WERI-Rb-1 (cell line): ENCODE measurements at regions not wholly inside any gene's neighbourhood (a gene's known extent, or its start where the extent isn't known, plus 50 kb on each side); places are given as distances from the start of the nearest gene placed in this dataset.

Source experiments
- DNase-seq: peaks from one replicate; pipeline ENCODE4 v3.0.0-alpha.2; 2020
- H3K27ac ChIP-seq: fragments of 250-450 bp; sonication (Bioruptor Pico); 2 replicates; pipeline ENCODE4 v1.5.1; 2020; ENCODE audit warnings: mild to moderate bottlenecking, moderate library complexity
- H3K27me3 ChIP-seq: fragments of 250-450 bp; sonication (Bioruptor Pico); 2 replicates; pipeline ENCODE4 v1.5.1; 2021; ENCODE audit warnings: mild to moderate bottlenecking, low read depth, moderate library complexity; ENCODE audit not compliant: insufficient read depth, severe bottlenecking
- H3K36me3 ChIP-seq: fragments of 250-450 bp; sonication (Bioruptor Pico); 2 replicates; pipeline ENCODE4 v1.5.1; 2020; ENCODE audit warnings: mild to moderate bottlenecking, moderate library complexity
- H3K4me3 ChIP-seq: 2 replicates; pipeline ENCODE4 v1.5.1; 2011; ENCODE audit warnings: low read depth, mild to moderate bottlenecking, control low read depth, low read length
- H3K9me3 ChIP-seq: fragments of 250-450 bp; sonication (Bioruptor Pico); 2 replicates; pipeline ENCODE4 v1.5.1; 2021; ENCODE audit warnings: mild to moderate bottlenecking, moderate library complexity; ENCODE audit not compliant: severe bottlenecking
- TF ChIP-seq, protein P1 (sequence below): IDR thresholded peaks from 2 replicates; pipeline ENCODE4 v1.5.1; 2011; ENCODE audit warnings: low read depth, mild to moderate bottlenecking, control low read depth, inconsistent platforms, low read length

DNA sequence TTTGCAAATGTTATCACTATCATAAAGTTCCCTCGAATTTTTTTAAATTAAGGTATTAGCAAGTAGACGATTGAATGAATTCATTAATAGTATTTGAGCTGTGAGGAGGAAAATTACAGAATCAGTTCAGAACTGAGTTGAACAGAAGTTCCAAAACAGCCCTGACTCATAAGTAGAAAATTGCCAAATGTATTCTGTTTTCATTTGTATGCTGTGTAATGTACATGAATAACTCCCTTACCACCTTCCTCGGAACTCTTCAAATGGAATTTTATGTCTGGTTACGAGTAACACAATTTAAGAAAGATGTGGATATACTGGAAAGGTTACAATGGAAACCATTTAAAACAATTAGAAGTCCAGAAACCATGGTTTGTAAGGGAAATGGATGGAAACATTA is 283.3 kb upstream of the FAR2 start:
- TF ChIP-seq, protein P1, sequence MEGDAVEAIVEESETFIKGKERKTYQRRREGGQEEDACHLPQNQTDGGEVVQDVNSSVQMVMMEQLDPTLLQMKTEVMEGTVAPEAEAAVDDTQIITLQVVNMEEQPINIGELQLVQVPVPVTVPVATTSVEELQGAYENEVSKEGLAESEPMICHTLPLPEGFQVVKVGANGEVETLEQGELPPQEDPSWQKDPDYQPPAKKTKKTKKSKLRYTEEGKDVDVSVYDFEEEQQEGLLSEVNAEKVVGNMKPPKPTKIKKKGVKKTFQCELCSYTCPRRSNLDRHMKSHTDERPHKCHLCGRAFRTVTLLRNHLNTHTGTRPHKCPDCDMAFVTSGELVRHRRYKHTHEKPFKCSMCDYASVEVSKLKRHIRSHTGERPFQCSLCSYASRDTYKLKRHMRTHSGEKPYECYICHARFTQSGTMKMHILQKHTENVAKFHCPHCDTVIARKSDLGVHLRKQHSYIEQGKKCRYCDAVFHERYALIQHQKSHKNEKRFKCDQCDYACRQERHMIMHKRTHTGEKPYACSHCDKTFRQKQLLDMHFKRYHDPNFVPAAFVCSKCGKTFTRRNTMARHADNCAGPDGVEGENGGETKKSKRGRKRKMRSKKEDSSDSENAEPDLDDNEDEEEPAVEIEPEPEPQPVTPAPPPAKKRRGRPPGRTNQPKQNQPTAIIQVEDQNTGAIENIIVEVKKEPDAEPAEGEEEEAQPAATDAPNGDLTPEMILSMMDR, result no peak
- DNase-seq, result no peak
- Histone ChIP-seq H3K9me3 (no peaks in the 10 kb centered on the region), H3K4me3 (no peak overlapping the region), H3K27me3 (no peaks in the 10 kb centered on the region), H3K36me3 (no peaks in the 10 kb centered on the region), H3K27ac (no peak overlapping the region)

DNA sequence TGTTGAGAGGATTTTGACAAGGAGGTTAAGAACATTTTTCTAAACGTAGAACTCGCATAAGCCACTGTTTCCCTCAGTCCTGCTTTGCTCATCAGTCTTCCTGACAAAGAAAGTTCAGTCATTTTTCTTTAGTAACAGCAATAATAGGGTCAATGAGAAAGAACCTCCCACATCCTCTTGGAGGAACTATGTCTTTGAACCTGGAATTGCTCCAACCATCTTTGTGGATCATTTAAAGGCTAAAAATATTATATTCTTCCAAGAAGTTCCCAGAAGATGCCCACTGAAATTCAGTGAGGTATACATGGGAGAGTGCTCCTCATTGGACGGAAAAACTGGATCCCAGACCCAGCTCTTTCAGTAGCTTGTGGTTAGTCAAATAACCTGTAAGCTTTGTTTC is 282.8 kb upstream of the FAR2 start:
- Histone ChIP-seq H3K27me3 (no peaks in the 10 kb centered on the region), H3K27ac (no peak overlapping the region), H3K9me3 (no peaks in the 10 kb centered on the region), H3K36me3 (no peaks in the 10 kb centered on the region), H3K4me3 (no peak overlapping the region)
- TF ChIP-seq, protein P1, result no peak
- DNase-seq, result no peak

DNA sequence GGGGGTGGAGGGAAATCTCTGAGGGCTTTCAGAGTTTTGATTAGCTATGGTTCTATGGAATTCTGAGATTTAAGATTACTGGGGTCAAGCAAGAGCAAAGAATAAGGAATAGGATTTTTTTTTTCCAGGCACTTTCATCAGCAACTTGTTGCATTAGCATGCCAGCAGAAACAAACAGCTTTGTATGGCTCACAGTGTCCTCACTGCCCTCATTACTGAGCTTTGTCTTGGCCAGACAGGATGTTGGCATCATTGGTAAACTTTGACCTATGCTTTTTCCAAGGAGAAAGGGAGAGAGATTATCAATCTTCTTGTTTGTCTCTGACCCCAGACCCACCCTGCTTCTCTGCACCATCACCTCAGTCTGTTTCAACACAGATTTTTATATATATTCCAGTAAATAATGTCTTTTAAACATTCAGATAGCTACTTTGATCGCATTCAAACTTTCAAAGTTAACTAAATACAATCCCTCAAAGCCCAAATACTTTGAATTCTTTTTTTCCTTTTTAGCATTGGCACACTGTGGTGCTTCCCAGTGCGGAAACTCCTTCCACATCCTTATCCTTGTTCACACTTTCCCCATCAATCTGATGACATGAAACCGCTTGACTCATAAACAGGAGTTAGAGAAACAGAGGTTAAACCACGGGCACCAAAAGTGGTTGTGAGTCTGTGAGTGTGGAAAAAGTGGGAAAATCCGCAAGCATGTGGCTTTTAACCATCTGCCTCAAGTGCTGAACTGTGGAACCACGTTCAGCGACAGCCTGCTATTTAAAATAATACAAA is 282.2 kb upstream of the FAR2 start:
- TF ChIP-seq, protein P1, result no peak
- H3K36me3 ChIP-seq, result no peaks in the 10 kb centered on the region
- H3K27me3 ChIP-seq, result no peaks in the 10 kb centered on the region
- H3K4me3 ChIP-seq, result no peak overlapping the region
- no peak overlapping the region for H3K27ac ChIP-seq
- DNase-seq, result no peak
- H3K9me3 ChIP-seq, result no peaks in the 10 kb centered on the region

- Histone ChIP-seq H3K27ac (no peak overlapping the region), H3K36me3 (no peaks in the 10 kb centered on the region), H3K4me3 (no peak overlapping the region), H3K27me3 (no peaks in the 10 kb centered on the region), H3K9me3 (no peaks in the 10 kb centered on the region)
- no peak for DNase-seq
- TF ChIP-seq, protein P1, result no peak
These were observed 280.7 kb upstream of the FAR2 start for GRCh38 chr12:28868414-28868813.

- no peak for DNase-seq
- Histone ChIP-seq H3K36me3 (no peaks in the 10 kb centered on the region), H3K9me3 (no peaks in the 10 kb centered on the region), H3K4me3 (no peak overlapping the region), H3K27me3 (no peaks in the 10 kb centered on the region), H3K27ac (no peak overlapping the region)
- TF ChIP-seq, protein P1, result no peak
These were observed 279.9 kb upstream of the FAR2 start for GRCh38 chr12:28869197-28869596.

DNA sequence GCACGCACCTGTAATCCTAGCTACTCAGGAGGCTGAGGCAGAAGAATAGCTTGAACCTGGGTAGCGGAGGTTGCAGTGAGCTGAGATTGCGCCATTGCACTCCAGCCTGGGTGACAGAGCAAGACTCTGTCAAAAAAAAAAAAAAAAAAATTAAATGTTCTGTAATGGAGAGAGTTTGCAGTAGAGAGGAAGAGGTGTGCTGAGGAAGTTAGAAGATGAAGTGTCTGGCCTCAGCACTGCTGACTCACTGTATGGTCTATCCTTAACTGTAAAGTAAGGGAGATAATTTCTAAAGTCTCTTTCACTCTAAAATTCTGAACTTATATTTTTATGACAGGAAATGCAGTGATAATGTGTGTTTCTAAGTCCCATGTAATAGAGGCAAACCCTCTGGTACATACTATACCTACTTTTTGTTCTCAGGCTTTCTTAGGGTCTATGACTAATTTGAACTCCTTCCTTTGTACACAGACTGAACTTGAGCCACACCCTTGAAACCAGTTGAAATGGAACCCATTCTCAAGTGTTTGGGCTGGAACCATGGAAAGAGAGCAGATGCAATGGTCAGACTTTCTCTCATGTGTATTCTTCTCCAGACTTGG is 278.1 kb upstream of the FAR2 start:
- no peak for DNase-seq
- Histone ChIP-seq H3K27ac (no peak overlapping the region), H3K9me3 (no peaks in the 10 kb centered on the region), H3K36me3 (no peaks in the 10 kb centered on the region), H3K27me3 (no peaks in the 10 kb centered on the region), H3K4me3 (no peak overlapping the region)
- TF ChIP-seq, protein P1, result no peak
